Choroid plexus epithelial cell (primary cell): ENCODE measurements at regions not wholly inside any gene's neighbourhood (a gene's known extent, or its start where the extent isn't known, plus 50 kb on each side); places are given as distances from the start of the nearest gene placed in this dataset.
A peak's percentile ranks its signal among the peaks of the same experiment; 100 is the strongest.

Source experiments
- DNase-seq: peaks from one replicate; pipeline ENCODE4 v3.0.0-alpha.2; 2010; ENCODE audit warnings: low read depth
- H3K4me3 ChIP-seq: 2 replicates; pipeline ENCODE4 v1.5.1; 2011; ENCODE audit warnings: low read depth, mild to moderate bottlenecking, control low read depth, low read length, moderate library complexity
- TF ChIP-seq, protein P1 (sequence below): conservative IDR thresholded peaks from 2 replicates; pipeline ENCODE4 v1.5.1; 2011; ENCODE audit warnings: low read depth, mild to moderate bottlenecking, control low read depth, inconsistent platforms, low read length, moderate library complexity

DNA sequence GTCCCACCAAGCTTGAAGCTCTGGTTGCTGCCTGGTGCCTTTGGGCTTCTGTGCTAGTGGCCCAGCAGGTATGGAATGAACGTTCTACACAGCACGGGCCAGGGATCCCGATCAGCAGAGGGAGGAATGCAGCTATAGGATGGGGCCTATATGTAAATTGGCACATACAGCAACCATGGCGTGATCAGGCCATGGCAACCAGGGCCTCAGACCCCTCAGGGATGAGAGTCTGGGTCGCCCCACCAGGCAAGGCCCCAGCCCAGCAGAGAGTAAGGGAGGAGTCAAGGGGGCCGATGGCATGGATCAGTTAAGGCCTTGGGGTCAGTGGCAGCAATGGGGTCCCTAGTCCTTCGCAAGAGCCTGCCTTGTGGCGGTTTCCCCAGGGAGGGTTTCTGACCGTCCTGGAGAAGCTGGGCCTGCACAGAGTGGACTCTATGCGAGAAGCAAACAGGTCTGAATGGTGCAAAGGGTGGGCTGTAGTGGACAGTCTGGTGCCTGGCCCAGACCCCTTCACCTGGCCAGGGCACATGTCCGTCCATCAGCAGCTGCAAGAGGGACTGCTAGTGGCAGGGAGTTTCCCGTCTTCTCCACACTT, 98.2 kb upstream of the SLC22A11 start:
- no peak for DNase-seq
- no peak overlapping the region for H3K4me3 ChIP-seq
- TF ChIP-seq, protein P1, sequence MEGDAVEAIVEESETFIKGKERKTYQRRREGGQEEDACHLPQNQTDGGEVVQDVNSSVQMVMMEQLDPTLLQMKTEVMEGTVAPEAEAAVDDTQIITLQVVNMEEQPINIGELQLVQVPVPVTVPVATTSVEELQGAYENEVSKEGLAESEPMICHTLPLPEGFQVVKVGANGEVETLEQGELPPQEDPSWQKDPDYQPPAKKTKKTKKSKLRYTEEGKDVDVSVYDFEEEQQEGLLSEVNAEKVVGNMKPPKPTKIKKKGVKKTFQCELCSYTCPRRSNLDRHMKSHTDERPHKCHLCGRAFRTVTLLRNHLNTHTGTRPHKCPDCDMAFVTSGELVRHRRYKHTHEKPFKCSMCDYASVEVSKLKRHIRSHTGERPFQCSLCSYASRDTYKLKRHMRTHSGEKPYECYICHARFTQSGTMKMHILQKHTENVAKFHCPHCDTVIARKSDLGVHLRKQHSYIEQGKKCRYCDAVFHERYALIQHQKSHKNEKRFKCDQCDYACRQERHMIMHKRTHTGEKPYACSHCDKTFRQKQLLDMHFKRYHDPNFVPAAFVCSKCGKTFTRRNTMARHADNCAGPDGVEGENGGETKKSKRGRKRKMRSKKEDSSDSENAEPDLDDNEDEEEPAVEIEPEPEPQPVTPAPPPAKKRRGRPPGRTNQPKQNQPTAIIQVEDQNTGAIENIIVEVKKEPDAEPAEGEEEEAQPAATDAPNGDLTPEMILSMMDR: no peak

DNA sequence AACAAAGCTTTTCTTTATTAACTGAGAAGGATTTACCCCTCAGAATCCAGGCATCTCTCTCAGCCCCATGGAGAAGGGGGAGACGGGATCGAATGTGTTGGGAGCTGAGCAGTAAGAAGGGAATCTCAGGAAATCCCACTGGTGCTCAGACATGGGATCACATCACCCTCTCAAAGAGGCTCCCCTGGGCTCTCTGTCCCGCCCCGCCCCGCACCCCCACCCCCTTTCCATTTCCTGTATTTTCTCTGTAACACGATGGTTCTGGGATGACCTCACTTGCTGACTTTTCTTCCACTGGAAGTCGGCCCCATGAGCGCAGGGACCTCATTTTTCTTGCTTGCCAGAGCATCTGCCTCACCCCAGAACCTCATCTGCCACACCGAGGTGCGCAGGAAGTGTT, 96.7 kb upstream of the SLC22A11 start:
- H3K4me3 ChIP-seq: no peak overlapping the region
- DNase-seq: peak; percentile 5
- TF ChIP-seq, protein P1: no peak

DNA sequence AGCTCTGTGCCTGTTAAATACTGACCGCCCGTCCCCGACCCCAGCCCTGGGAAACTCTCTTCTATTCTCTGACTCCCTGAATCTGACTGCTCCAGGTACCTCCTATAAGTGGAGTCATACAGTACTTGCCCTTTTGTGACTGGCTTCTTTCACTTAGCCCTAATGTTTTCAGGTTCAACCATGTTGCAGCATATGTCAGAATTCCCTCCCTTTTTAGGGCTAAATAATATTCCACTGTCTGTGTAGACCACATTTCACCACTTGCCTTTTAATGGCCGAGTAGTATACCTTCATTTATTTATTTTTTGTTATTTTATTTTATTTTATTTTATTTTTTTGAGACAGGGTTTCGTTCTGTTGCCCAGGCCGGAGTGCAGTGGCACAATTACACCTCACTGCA, 96.1 kb upstream of the SLC22A11 start:
- no peak overlapping the region for H3K4me3 ChIP-seq
- DNase-seq: no peak
- TF ChIP-seq, protein P1: no peak

DNA sequence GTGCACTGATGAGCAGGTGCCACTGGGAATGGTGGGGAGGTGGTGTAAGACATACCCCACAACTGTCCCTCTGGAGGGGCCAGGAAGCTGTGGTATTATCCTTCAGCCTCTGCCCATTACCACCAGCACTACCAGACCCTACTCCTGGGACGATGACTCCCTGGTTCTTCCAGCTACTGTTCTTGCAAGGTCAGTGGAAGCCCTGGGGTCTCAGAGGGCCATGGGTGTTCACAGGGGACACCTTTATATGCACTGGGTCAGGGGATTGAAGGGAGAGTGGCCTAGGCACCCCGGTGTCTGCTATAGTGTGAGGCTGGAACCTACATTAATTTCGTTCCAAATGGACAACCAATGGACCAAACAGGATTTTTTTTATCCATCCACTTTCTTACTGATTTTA, 94.7 kb upstream of the SLC22A11 start:
- TF ChIP-seq, protein P1: no peak
- no peak for DNase-seq
- H3K4me3 ChIP-seq: no peak overlapping the region

DNA sequence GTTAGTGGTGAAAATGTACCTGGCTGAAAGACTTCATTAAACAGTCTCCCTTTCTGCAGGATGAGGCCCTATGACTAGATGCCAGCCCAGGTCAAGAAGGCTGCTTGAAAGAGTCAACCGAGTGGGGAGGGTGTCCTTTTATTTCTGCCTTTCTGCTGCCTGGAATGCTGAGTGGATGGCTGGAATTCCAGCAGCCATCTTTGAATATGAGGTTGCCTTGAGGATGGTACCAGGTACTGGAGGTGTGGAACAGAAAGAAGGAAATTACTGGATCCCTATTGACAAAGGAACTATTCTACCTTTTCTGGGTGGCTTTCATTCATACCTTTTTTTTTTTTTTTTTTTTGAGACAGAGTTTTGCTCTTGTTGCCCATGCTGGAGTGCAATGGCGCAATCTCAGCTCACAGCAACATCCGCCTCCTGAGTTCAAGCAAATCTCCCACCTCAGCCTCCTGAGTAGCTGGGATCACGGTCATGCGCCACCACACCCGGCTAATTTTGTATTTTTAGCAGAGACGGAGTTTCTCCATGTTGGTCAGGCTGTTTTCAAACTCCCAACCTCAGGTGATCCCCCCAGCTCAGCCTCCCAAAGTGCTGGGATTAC, 89.5 kb upstream of the SLC22A11 start:
- DNase-seq: no peak
- TF ChIP-seq, protein P1: no peak
- no peak overlapping the region for H3K4me3 ChIP-seq

DNA sequence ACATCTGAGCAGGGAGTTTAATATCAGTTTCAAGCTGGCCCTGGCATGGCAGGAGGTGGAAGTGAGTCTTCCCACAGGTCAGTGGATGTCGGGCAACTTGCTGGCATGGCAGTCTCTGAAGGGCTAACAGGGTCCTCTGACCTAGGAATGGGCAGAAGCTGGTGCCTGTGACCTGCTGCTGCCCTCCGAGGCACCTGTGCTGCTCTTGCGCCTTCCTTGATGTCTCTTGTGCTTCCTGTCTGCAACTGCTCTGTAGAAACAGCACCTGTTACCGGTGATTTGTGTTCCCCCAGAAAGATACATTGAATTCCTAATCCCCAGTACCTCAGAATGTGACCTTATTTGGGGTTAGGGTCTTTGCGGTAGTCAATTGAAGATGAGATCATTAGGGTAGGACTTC, 86.5 kb upstream of the SLC22A11 start:
- DNase-seq: no peak
- TF ChIP-seq, protein P1: no peak

More for the DNA sequence above, 86.5 kb upstream of the SLC22A11 start:
- H3K4me3 ChIP-seq: no peak overlapping the region
